ENCODE measurements at regions not wholly inside any gene's neighbourhood (a gene's known extent, or its start where the extent isn't known, plus 50 kb on each side); places are given as distances from the start of the nearest gene placed in this dataset.
"Not testable (repeated sequence)": the region's sequence is repeated elsewhere in the genome, so short reads cannot be mapped to it uniquely, and the experiment has no call there.

DNA sequence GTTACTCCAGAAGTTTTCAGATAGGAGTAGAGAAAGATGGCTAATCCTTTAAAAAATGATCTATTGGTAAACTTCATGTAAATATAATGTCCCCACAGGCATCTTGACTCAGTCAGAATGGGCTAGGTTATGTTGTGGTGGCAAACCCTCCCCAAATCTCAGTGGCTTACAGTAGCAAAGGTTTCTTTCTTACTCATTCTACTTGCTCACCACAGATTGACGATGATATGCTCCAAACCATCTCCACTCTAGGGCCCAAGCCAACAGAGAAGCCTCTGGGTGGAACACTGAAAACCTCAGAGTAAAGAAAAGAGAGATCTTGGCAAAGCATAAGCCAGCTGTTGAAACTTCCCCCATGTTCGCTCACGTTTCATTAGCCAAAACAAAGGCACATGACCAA lies 146.4 kb downstream of the EMP1 start:
- no peaks in the 10 kb centered on the region for H3K27me3 ChIP-seq (ENCODE audit: control insufficient read depth, insufficient read depth, low read length)
- 80% methylated on average over 1 of the region's 3 CpGs for WGBS (ENCODE audit: insufficient coverage, low lambda C conversion rate)
- no peak overlapping the region for H3K4me3 ChIP-seq (ENCODE audit: low read length)
- H3K27ac ChIP-seq (ENCODE audit: low read length) = no peak overlapping the region
- H3K4me1 ChIP-seq (ENCODE audit: control insufficient read depth, insufficient read depth, low read length) = no peaks in the 10 kb centered on the region
- no peaks in the 10 kb centered on the region for H3K36me3 ChIP-seq (ENCODE audit: control insufficient read depth, insufficient read depth, low read length)
- H3K9me3 ChIP-seq (ENCODE audit: control insufficient read depth, low read depth, low read length) = no peaks in the 10 kb centered on the region
- no peak for DNase-seq

DNA sequence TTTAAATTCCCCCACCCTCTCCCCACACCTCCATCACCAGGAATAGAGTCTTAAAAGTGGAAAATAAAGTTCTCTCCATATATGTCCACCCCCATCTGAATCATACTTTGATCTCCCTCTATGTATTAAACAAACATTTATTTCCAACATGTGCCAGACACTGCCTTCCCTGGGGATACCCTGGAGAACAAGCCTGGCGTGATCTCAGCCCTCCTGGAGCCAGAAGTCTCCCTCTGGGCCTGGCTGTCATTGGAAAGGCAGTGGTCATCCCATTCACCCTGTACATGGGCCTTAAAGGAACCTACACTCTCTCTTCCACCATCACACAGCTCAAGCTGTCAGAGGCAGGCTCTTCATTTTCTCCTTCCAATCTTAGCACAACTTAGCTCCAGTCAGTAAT lies 143.6 kb downstream of the EMP1 start:
- WGBS (ENCODE audit: insufficient coverage, low lambda C conversion rate) = no CpG with 5 or more reads among the region's 1 CpG
- Histone ChIP-seq H3K4me1 (ENCODE audit: control insufficient read depth, insufficient read depth, low read length) (no peaks in the 10 kb centered on the region), H3K27ac (ENCODE audit: low read length) (no peak overlapping the region), H3K36me3 (ENCODE audit: control insufficient read depth, insufficient read depth, low read length) (no peaks in the 10 kb centered on the region), H3K27me3 (ENCODE audit: control insufficient read depth, insufficient read depth, low read length) (peaks cover 2% of the 10 kb centered on the region), H3K9me3 (ENCODE audit: control insufficient read depth, low read depth, low read length) (no peaks in the 10 kb centered on the region), H3K4me3 (ENCODE audit: low read length) (no peak overlapping the region)
- no peak for DNase-seq

DNA sequence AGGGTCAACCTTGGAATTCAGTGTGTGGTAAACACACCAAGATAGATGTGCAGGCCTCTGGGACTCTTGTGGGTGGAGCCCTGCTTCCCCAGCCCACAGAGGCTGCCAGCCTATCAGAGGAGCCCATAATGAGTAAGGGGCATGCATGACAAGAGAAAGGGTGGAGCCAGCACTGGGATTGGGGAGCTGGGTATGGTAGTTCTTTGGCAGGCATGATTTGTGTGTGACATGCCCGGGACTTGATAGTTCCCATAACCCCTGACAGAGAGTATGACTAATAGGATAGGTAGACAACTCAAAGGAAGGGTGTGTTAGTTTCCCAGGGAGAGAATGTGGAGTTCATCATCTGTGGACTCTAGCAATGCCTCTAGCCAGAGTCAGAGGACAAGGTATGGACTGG lies 143.0 kb downstream of the EMP1 start:
- Histone ChIP-seq H3K36me3 (ENCODE audit: control insufficient read depth, insufficient read depth, low read length) (no peaks in the 10 kb centered on the region), H3K27me3 (ENCODE audit: control insufficient read depth, insufficient read depth, low read length) (peaks cover 2% of the 10 kb centered on the region), H3K9me3 (ENCODE audit: control insufficient read depth, low read depth, low read length) (no peaks in the 10 kb centered on the region), H3K27ac (ENCODE audit: low read length) (no peak overlapping the region), H3K4me3 (ENCODE audit: low read length) (no peak overlapping the region), H3K4me1 (ENCODE audit: control insufficient read depth, insufficient read depth, low read length) (no peaks in the 10 kb centered on the region)
- no peak for DNase-seq
- no CpG with 5 or more reads among the region's 1 CpG for whole genome bisulfite sequencing (ENCODE audit: insufficient coverage, low lambda C conversion rate)

DNA sequence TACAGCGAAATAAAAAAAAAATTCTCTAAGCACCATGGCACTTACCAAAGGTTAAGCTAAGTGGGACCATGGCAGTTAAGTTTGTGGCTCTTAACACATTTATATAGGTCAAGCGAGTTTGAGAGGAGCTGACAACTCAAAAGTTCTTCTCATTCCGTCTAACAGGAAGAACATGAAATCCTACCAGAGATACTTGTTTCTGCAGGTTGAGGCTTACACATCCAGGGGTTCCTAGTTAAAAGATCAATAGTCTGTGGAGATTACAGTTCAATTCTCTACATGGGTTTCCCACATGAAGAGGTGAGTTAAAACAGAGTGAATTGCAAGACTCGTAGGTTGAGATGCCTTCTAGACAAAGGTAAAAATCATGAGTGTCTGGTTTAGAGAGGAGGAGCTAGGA lies 142.6 kb downstream of the EMP1 start:
- Histone ChIP-seq H3K36me3 (ENCODE audit: control insufficient read depth, insufficient read depth, low read length) (no peaks in the 10 kb centered on the region), H3K27me3 (ENCODE audit: control insufficient read depth, insufficient read depth, low read length) (peaks cover 2% of the 10 kb centered on the region), H3K27ac (ENCODE audit: low read length) (no peak overlapping the region), H3K9me3 (ENCODE audit: control insufficient read depth, low read depth, low read length) (no peaks in the 10 kb centered on the region), H3K4me1 (ENCODE audit: control insufficient read depth, insufficient read depth, low read length) (no peaks in the 10 kb centered on the region), H3K4me3 (ENCODE audit: low read length) (no peak overlapping the region)
- WGBS (ENCODE audit: insufficient coverage, low lambda C conversion rate) = 100% methylated on average over 2 of the region's 4 CpGs
- DNase-seq = no peak

DNA sequence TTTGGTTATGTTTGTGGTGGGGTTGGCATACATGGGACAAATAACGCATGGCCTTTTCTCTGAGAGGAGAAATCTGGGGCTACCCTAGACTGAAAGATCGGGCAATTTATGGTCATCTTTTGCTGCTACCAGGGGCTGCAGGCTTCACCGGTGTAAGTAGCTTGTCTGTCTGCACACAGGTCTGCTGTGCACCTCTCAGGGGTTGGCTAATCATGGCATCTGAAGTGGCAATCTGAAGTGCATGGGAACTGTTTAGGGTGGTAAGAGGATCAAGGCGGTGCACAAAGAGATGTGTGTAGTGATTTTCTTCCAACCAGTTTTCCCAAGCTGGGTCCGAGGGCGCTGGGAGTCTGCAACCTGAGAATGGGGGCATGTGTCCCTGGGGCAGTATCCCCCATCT lies 141.3 kb downstream of the EMP1 start:
- no peak overlapping the region for H3K4me3 ChIP-seq (ENCODE audit: low read length)
- H3K4me1 ChIP-seq (ENCODE audit: control insufficient read depth, insufficient read depth, low read length) = no peaks in the 10 kb centered on the region
- no peaks in the 10 kb centered on the region for H3K36me3 ChIP-seq (ENCODE audit: control insufficient read depth, insufficient read depth, low read length)
- no peak for DNase-seq
- no peaks in the 10 kb centered on the region for H3K9me3 ChIP-seq (ENCODE audit: control insufficient read depth, low read depth, low read length)
- peaks cover 2% of the 10 kb centered on the region for H3K27me3 ChIP-seq (ENCODE audit: control insufficient read depth, insufficient read depth, low read length)
- WGBS (ENCODE audit: insufficient coverage, low lambda C conversion rate) = 67% methylated on average over 3 of the region's 6 CpGs
- H3K27ac ChIP-seq (ENCODE audit: low read length) = no peak overlapping the region

DNA sequence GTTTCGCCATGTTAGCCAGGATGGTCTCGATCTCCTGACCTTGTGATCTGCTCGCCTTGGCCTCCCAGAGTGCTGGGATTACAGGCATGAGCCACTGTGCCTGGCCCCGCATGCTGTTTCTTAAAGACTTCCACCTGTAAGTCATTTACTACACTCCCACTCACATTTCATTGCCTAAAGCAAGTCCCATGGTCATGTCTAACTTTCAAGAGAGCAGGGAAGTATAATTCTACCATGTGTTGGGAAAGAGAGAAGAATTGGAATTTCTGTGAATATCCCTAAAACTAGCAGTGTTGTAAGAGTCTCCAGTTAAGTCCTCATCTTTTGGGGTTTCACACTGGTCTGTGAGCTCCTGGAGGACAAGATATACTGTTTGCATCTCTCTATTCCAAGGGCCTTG lies 139.7 kb downstream of the EMP1 start:
- Histone ChIP-seq H3K27me3 (ENCODE audit: control insufficient read depth, insufficient read depth, low read length) (peaks cover 2% of the 10 kb centered on the region), H3K9me3 (ENCODE audit: control insufficient read depth, low read depth, low read length) (no peaks in the 10 kb centered on the region), H3K36me3 (ENCODE audit: control insufficient read depth, insufficient read depth, low read length) (no peaks in the 10 kb centered on the region), H3K4me1 (ENCODE audit: control insufficient read depth, insufficient read depth, low read length) (no peaks in the 10 kb centered on the region), H3K27ac (ENCODE audit: low read length) (no peak overlapping the region), H3K4me3 (ENCODE audit: low read length) (no peak overlapping the region)
- no peak for DNase-seq
- no CpG with 5 or more reads among the region's 4 CpGs for WGBS (ENCODE audit: insufficient coverage, low lambda C conversion rate)

DNA sequence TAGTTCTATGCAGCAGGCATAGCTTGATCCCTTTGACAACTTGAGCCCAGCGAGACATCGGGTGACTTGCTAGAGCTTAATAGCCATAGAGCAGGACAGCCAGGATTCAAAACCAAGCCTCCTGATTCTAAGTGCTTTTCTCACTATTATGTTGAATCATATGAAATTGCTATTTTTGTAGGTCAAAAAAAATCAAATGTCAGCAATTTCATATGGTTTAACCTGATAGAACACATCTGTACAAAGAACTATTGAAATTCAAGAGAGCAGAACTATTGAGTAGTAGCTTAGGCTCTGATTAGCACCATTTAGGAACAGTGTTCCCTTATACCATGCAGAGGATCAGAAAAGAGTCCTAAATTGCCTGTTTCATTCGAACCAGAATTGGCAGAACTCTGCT lies 132.0 kb downstream of the EMP1 start:
- WGBS (ENCODE audit: insufficient coverage, low lambda C conversion rate) = no CpG with 5 or more reads among the region's 3 CpGs
- H3K27ac ChIP-seq (ENCODE audit: low read length) = no peak overlapping the region
- no peak for DNase-seq
- no peaks in the 10 kb centered on the region for H3K27me3 ChIP-seq (ENCODE audit: control insufficient read depth, insufficient read depth, low read length)
- H3K36me3 ChIP-seq (ENCODE audit: control insufficient read depth, insufficient read depth, low read length) = no peaks in the 10 kb centered on the region
- H3K4me1 ChIP-seq (ENCODE audit: control insufficient read depth, insufficient read depth, low read length) = no peaks in the 10 kb centered on the region
- H3K4me3 ChIP-seq (ENCODE audit: low read length) = no peak overlapping the region
- no peaks in the 10 kb centered on the region for H3K9me3 ChIP-seq (ENCODE audit: control insufficient read depth, low read depth, low read length)

DNA sequence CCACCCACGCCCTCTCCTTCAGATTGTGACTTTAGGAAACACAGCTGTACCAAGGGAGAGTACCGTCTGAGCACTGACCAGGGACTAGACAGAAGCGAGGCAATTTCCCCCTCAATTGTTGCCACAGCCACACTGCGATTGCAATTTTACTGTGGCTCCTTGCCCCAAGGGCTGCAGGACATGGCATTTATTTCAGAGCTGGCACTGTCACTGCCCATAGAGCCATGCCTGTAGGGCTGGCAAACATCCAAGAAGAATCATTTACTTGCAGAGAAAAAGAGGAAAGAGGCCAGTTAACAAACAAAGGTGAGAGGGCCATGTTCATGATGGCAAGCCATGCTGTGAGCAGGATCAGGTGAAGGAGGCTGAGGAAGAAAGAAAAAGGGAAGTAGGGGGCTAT lies 129.6 kb downstream of the EMP1 start:
- Histone ChIP-seq H3K36me3 (ENCODE audit: control insufficient read depth, insufficient read depth, low read length) (no peaks in the 10 kb centered on the region), H3K4me3 (ENCODE audit: low read length) (no peak overlapping the region), H3K9me3 (ENCODE audit: control insufficient read depth, low read depth, low read length) (no peaks in the 10 kb centered on the region), H3K4me1 (ENCODE audit: control insufficient read depth, insufficient read depth, low read length) (no peaks in the 10 kb centered on the region), H3K27me3 (ENCODE audit: control insufficient read depth, insufficient read depth, low read length) (no peaks in the 10 kb centered on the region), H3K27ac (ENCODE audit: low read length) (no peak overlapping the region)
- DNase-seq = no peak
- no CpG with 5 or more reads among the region's 4 CpGs for WGBS (ENCODE audit: insufficient coverage, low lambda C conversion rate)

DNA sequence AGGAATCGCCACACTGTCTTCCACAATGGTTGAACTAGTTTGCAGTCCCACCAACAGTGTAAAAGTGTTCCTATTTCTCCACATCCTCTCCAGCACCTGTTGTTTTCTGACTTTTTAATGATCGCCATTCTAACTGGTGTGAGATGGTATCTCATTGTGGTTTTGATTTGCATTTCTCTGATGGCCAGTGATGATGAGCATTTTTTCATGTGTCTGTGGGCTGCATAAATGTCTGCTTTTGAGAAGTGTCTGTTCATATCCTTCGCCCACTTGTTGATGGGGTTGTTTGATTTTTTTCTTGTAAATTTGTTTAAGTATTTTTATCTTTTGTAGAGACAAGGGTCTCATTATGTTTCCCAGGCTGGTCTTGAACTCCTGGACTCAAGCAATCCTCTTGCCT lies 128.5 kb downstream of the EMP1 start:
- WGBS (ENCODE audit: insufficient coverage, low lambda C conversion rate) = no CpG with 5 or more reads among the region's 3 CpGs
- not testable (repeated sequence) for H3K4me1 ChIP-seq (ENCODE audit: control insufficient read depth, insufficient read depth, low read length)

DNA sequence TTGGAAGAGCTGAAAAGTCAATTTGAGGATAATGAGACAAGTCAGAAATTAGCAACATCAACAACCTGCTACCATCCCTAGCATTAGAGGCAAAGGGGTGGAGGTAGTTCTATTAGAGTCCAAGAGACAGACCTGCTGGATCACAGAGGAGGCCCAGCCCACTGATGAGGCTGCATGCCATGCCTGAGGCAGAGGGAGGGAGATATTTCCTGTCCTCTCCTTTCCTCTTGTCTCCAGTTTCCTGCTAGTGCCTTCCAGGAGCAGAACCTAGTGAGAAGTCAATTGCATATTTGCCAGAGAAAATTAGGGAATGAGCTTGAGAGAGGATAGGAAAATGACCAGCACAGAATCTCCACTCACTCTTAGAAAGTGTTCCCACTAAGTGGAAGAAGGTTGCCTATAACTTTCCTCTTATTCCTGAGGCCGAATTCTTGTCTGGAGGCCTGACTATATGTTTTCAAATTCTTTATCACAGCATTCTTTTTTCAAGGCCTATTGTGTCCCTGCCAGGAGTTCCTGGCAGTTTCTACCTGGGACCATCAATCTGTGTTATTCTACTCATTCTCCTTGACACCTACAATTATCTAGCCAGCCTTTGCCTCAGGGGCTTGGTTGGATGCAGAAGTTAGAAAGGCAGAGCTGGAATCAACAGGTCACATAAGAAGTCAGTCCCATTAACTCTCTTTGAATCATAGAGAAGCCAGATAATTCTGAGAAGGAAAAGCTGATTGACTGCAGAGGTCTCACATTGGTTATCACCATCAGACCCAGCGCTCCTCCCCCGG lies 121.9 kb downstream of the EMP1 start:
- no peak for DNase-seq
- no peaks in the 10 kb centered on the region for H3K9me3 ChIP-seq (ENCODE audit: control insufficient read depth, low read depth, low read length)
- no peak overlapping the region for H3K27ac ChIP-seq (ENCODE audit: low read length)
- no peak overlapping the region for H3K4me3 ChIP-seq (ENCODE audit: low read length)
- H3K27me3 ChIP-seq (ENCODE audit: control insufficient read depth, insufficient read depth, low read length) = peaks cover 3% of the 10 kb centered on the region
- H3K36me3 ChIP-seq (ENCODE audit: control insufficient read depth, insufficient read depth, low read length) = no peaks in the 10 kb centered on the region
- WGBS (ENCODE audit: insufficient coverage, low lambda C conversion rate) = no CpG with 5 or more reads among the region's 3 CpGs
- H3K4me1 ChIP-seq (ENCODE audit: control insufficient read depth, insufficient read depth, low read length) = no peaks in the 10 kb centered on the region

More for the DNA sequence above, 128.5 kb downstream of the EMP1 start:
- H3K36me3 ChIP-seq (ENCODE audit: control insufficient read depth, insufficient read depth, low read length); DNase-seq; H3K27me3 ChIP-seq (ENCODE audit: control insufficient read depth, insufficient read depth, low read length); H3K27ac ChIP-seq (ENCODE audit: low read length); H3K4me3 ChIP-seq (ENCODE audit: low read length); H3K9me3 ChIP-seq (ENCODE audit: control insufficient read depth, low read depth, low read length): not testable (repeated sequence)

DNA sequence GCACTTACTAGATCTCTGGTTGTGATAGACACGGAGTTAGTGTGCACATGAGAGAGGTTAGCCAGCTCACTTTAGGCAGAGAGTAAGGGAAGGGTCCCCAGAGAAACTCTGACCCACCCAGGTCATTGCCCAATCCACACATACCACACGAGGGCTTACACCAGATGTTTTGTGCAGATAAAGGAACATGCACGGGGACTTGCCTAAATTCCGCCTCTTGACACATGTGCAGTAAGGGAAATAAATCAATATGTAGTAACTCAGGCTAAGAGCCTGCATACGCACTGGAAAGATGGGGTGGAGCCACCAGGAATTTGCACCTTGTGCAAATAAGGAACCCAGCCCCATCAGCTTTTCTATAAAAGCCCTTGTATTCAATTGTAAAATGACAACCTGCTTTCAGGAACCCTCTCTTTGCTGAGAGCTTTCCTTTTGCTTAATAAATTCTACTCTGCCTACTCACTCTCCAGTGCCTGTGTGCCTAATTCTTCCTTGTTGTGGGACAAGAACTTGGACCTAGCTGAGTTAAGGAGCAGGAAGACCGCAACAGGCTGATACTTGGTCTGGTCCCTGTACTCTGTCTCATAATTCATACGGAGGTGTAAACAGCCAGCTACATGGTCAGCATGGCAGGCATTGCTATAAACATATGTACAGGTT lies 120.2 kb downstream of the EMP1 start:
- Histone ChIP-seq H3K9me3 (ENCODE audit: control insufficient read depth, low read depth, low read length) (no peaks in the 10 kb centered on the region), H3K36me3 (ENCODE audit: control insufficient read depth, insufficient read depth, low read length) (no peaks in the 10 kb centered on the region), H3K27ac (ENCODE audit: low read length) (no peak overlapping the region), H3K27me3 (ENCODE audit: control insufficient read depth, insufficient read depth, low read length) (peaks cover 3% of the 10 kb centered on the region), H3K4me3 (ENCODE audit: low read length) (no peak overlapping the region), H3K4me1 (ENCODE audit: control insufficient read depth, insufficient read depth, low read length) (no peaks in the 10 kb centered on the region)
- DNase-seq = no peak
- WGBS (ENCODE audit: insufficient coverage, low lambda C conversion rate) = 80% methylated on average over 2 of the region's 7 CpGs

Measured in large intestine (tissue), 3 donors.